ENCODE measurements at regions not wholly inside any gene's neighbourhood (a gene's known extent, or its start where the extent isn't known, plus 50 kb on each side); places are given as distances from the start of the nearest gene placed in this dataset.

DNA sequence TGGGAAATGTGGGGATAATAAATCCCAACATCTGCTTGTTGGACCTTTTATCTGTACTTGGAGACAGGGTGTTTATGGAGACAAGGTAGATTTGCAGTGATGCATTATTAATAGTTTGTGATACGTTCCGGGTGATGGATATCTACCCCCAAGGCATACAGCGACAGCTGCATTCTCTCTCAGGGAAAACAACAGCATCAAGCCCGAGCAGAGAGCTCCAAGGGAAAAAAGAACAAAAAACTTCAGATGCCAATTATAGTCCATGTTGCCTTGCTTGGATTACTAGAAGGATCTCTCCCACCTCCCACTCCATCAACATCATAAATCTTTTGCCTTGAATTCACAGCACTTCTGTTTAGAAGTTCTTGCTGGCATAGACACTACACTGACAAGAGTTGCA is 187.5 kb upstream of the CDH11 start:
- TF ChIP-seq, protein P1, sequence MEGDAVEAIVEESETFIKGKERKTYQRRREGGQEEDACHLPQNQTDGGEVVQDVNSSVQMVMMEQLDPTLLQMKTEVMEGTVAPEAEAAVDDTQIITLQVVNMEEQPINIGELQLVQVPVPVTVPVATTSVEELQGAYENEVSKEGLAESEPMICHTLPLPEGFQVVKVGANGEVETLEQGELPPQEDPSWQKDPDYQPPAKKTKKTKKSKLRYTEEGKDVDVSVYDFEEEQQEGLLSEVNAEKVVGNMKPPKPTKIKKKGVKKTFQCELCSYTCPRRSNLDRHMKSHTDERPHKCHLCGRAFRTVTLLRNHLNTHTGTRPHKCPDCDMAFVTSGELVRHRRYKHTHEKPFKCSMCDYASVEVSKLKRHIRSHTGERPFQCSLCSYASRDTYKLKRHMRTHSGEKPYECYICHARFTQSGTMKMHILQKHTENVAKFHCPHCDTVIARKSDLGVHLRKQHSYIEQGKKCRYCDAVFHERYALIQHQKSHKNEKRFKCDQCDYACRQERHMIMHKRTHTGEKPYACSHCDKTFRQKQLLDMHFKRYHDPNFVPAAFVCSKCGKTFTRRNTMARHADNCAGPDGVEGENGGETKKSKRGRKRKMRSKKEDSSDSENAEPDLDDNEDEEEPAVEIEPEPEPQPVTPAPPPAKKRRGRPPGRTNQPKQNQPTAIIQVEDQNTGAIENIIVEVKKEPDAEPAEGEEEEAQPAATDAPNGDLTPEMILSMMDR (conservative IDR thresholded peaks at IDR 0.05; ENCODE audit: low read length) = no peak
- TF ChIP-seq EZH2phosphoT487 (IDR thresholded peaks at IDR 0.05; ENCODE audit: borderline replicate concordance, low read depth, low read length) = no peak
- no TSS peak for BruUV-seq (replicated peaks)
- Histone ChIP-seq H3K79me2 (ENCODE audit: insufficient read depth, low read depth, low read length) (no peaks in the 10 kb centered on the region), H3K9me2 (ENCODE audit: insufficient read depth, low read length) (no peaks in the 10 kb centered on the region), H3K36me3 (ENCODE audit: insufficient read depth, low read length) (no peaks in the 10 kb centered on the region), H3K9me3 (ENCODE audit: low read length) (no peaks in the 10 kb centered on the region), H3K4me1 (ENCODE audit: insufficient read depth, low read length, poor library complexity, severe bottlenecking) (no peaks in the 10 kb centered on the region), H3K27ac (ENCODE audit: low read depth, low read length, poor library complexity, severe bottlenecking) (no peak overlapping the region), H4K20me1 (ENCODE audit: insufficient read depth, low read length) (no peaks in the 10 kb centered on the region), H3K4me3 (ENCODE audit: low read depth, low read length, poor library complexity, severe bottlenecking) (no peak overlapping the region), H2AFZ (ENCODE audit: low read length) (no peak overlapping the region), H3K4me2 (ENCODE audit: low read length) (no peak overlapping the region)
- no peak for DNase-seq (ENCODE audit: low spot score)
- intact Hi-C loops (cut with micrococcal nuclease; ENCODE audit: unreplicated experiment) = no loop called here
- CTCF ChIA-PET (ENCODE audit: unreplicated experiment) = no interaction called here
- POLR2A ChIA-PET = interaction anchor here (0.6 kb wide), 1 partner anchor 11 kb away, joined by 11 read pairs; no protein-coding TSS in a partner anchor

DNA sequence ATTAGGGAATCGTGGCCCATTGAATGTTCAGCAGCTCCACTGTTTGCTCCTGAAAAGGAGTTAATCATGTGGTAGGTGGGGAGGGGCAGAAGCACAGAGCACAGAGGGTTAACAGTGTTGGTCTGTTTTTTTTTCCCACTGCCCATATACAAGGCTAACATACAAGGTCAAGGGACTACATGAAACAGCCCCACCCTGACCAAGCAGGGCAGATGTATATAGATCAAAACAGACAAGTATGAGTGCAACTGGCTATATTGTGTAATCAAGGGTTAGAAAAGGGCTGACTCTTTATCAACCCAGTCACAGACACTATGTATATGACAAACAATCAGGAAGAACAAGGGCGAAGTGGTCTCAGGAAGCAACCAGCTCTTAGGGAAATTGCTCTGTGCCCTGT is 186.6 kb upstream of the CDH11 start:
- ChIA-PET POLR2A (interaction anchor here (0.6 to 0.7 kb wide), 2 partner anchors 10 to 43 kb away, joined by 3 to 11 read pairs; no protein-coding TSS in a partner anchor), CTCF (ENCODE audit: unreplicated experiment) (no interaction called here)
- Histone ChIP-seq H3K9me3 (ENCODE audit: low read length) (no peaks in the 10 kb centered on the region), H3K4me2 (ENCODE audit: low read length) (no peak overlapping the region), H3K36me3 (ENCODE audit: insufficient read depth, low read length) (no peaks in the 10 kb centered on the region), H3K4me1 (ENCODE audit: insufficient read depth, low read length, poor library complexity, severe bottlenecking) (no peaks in the 10 kb centered on the region), H3K27ac (ENCODE audit: low read depth, low read length, poor library complexity, severe bottlenecking) (no peak overlapping the region), H2AFZ (ENCODE audit: low read length) (no peak overlapping the region), H3K9me2 (ENCODE audit: insufficient read depth, low read length) (no peaks in the 10 kb centered on the region), H3K79me2 (ENCODE audit: insufficient read depth, low read depth, low read length) (no peaks in the 10 kb centered on the region), H4K20me1 (ENCODE audit: insufficient read depth, low read length) (no peaks in the 10 kb centered on the region), H3K4me3 (ENCODE audit: low read depth, low read length, poor library complexity, severe bottlenecking) (no peak overlapping the region)
- no peak for TF ChIP-seq EZH2phosphoT487 (IDR thresholded peaks at IDR 0.05; ENCODE audit: borderline replicate concordance, low read depth, low read length)
- TF ChIP-seq, protein P1 (conservative IDR thresholded peaks at IDR 0.05; ENCODE audit: low read length) = no peak
- intact Hi-C loops (cut with micrococcal nuclease; ENCODE audit: unreplicated experiment) = no loop called here
- BruUV-seq (replicated peaks) = no TSS peak
- DNase-seq (ENCODE audit: low spot score) = no peak

DNA sequence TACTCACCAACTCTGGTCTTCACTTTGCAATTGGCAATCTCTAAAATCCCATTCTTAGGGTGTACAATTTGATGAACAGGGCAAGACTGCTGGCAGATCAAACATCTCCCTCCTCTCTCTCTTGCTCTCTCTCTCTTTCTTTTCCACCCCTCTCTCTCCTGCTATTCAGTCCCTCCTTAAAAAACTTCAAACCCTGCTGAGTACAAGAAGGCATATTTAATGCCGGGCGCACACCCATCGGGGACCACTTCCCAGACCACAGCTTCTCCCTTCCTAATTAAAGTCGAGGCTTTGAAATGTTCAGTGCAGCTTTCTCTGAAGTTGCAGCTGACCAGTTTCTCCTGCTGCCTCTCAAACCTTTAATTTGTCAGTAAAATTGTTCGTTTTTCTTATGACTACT is 185.4 kb upstream of the CDH11 start:
- Histone ChIP-seq H3K9me3 (ENCODE audit: low read length) (no peaks in the 10 kb centered on the region), H3K4me2 (ENCODE audit: low read length) (no peak overlapping the region), H2AFZ (ENCODE audit: low read length) (no peak overlapping the region), H3K27ac (ENCODE audit: low read depth, low read length, poor library complexity, severe bottlenecking) (no peak overlapping the region), H3K4me1 (ENCODE audit: insufficient read depth, low read length, poor library complexity, severe bottlenecking) (no peaks in the 10 kb centered on the region), H3K36me3 (ENCODE audit: insufficient read depth, low read length) (no peaks in the 10 kb centered on the region), H3K79me2 (ENCODE audit: insufficient read depth, low read depth, low read length) (no peaks in the 10 kb centered on the region), H3K4me3 (ENCODE audit: low read depth, low read length, poor library complexity, severe bottlenecking) (no peak overlapping the region), H4K20me1 (ENCODE audit: insufficient read depth, low read length) (no peaks in the 10 kb centered on the region), H3K9me2 (ENCODE audit: insufficient read depth, low read length) (no peaks in the 10 kb centered on the region)
- ChIA-PET POLR2A (no interaction called here), CTCF (ENCODE audit: unreplicated experiment) (no interaction called here)
- no peak for DNase-seq (ENCODE audit: low spot score)
- BruUV-seq (replicated peaks) = no TSS peak
- intact Hi-C loops (cut with micrococcal nuclease; ENCODE audit: unreplicated experiment) = no loop called here
- TF ChIP-seq EZH2phosphoT487 (IDR thresholded peaks at IDR 0.05; ENCODE audit: borderline replicate concordance, low read depth, low read length) = no peak
- TF ChIP-seq, protein P1 (conservative IDR thresholded peaks at IDR 0.05; ENCODE audit: low read length) = no peak
